PC-9 (cell line): ENCODE measurements at regions not wholly inside any gene's neighbourhood (a gene's known extent, or its start where the extent isn't known, plus 50 kb on each side); places are given as distances from the start of the nearest gene placed in this dataset.

Experiments used
- BruUV-seq: library from RNA; stranded (reverse); fragments of 400-500 nt; replicated peaks from 2 replicates; lab custom pipeline; 2021; lab: Mats Ljungman, UMichigan
- CTCF ChIA-PET: fragments of 300-600 bp; sonication (Branson Sonifier 250); formaldehyde crosslinking; loops from one replicate; lab custom pipeline; 2022; ENCODE audit warnings: antibody characterized with exemption; lab: Charles Lee
- POLR2A ChIA-PET: fragments of 300-600 bp; sonication (Branson Sonifier 250); formaldehyde crosslinking; loops from one replicate; lab custom pipeline; 2022; ENCODE audit warnings: antibody characterized with exemption; ENCODE audit not compliant: unreplicated experiment; lab: Charles Lee
- DNase-seq, 2 experiments: peaks; one replicate each; pipeline versions ENCODE4 v3.0.0 to v3.0.0-alpha.2; 2015 to 2022; ENCODE audit warnings: mixed read lengths in 1 of 2
- H2AFZ ChIP-seq: fragments of 200-600 bp; sonication (generic); 2 replicates; pipeline ENCODE4 v1.8.1; 2017; ENCODE audit warnings: antibody characterized with exemption
- H3F3A ChIP-seq: fragments of 200-600 bp; sonication (generic); 2 replicates; pipeline ENCODE4 v1.8.1; 2017; ENCODE audit warnings: antibody characterized with exemption, mild to moderate bottlenecking, low read depth; ENCODE audit not compliant: insufficient read depth
- H3K27ac ChIP-seq: fragments of 200-600 bp; sonication (generic); 2 replicates; pipeline ENCODE4 v1.6.1; 2016; ENCODE audit warnings: mixed run types
- H3K27me3 ChIP-seq: fragments of 200-600 bp; sonication (generic); 2 replicates; pipeline ENCODE4 v1.6.1; 2016; ENCODE audit warnings: low read depth, mixed run types; ENCODE audit not compliant: insufficient read depth
- H3K36me3 ChIP-seq: fragments of 200-600 bp; sonication (generic); 2 replicates; pipeline ENCODE4 v1.6.1; 2016; ENCODE audit warnings: low read depth, mixed run types
- H3K4me1 ChIP-seq: fragments of 200-600 bp; sonication (generic); replicated peaks from 2 replicates; pipeline ENCODE4 v1.6.1; 2016; ENCODE audit warnings: mixed run types; ENCODE audit not compliant: insufficient read depth
- H3K4me2 ChIP-seq: fragments of 200-600 bp; sonication (generic); 2 replicates; pipeline ENCODE4 v1.6.1; 2017; ENCODE audit warnings: mixed run types
- H3K4me3 ChIP-seq: fragments of 200-600 bp; sonication (generic); 2 replicates; pipeline ENCODE4 v1.6.1; 2016; ENCODE audit warnings: mixed run types
- H3K79me2 ChIP-seq: fragments of 200-600 bp; sonication (generic); 2 replicates; pipeline ENCODE4 v1.6.1; 2017; ENCODE audit warnings: low read depth, mixed run types
- H3K9me2 ChIP-seq: fragments of 200-600 bp; sonication (generic); 2 replicates; pipeline ENCODE4 v1.8.1; 2017; ENCODE audit warnings: mild to moderate bottlenecking; ENCODE audit not compliant: insufficient read depth
- H3K9me3 ChIP-seq: fragments of 200-600 bp; sonication (generic); 2 replicates; pipeline ENCODE4 v1.8.1; 2016; ENCODE audit warnings: low read depth; ENCODE audit not compliant: insufficient read depth
- H4K20me1 ChIP-seq: fragments of 200-600 bp; sonication (generic); 2 replicates; pipeline ENCODE4 v1.8.1; 2017; ENCODE audit not compliant: insufficient read depth
- CTCF ChIP-seq: fragments of 200-600 bp; sonication (generic); conservative IDR thresholded peaks from 2 replicates; pipeline ENCODE4 v1.6.1; 2017; ENCODE audit warnings: mixed run types, antibody characterized with exemption, mild to moderate bottlenecking, moderate library complexity
- EZH2 ChIP-seq: fragments of 200-600 bp; sonication (generic); IDR thresholded peaks from 2 replicates; pipeline ENCODE4 v1.8.0; 2017; ENCODE audit warnings: antibody characterized with exemption, low read depth
- intact Hi-C: fragments of 100-400 bp; cut with micrococcal nuclease; formaldehyde crosslinking; loops from one replicate; pipeline ENCODE4 v1.10.0; 2022; ENCODE audit not compliant: unreplicated experiment

- no peaks in the 10 kb centered on the region for H3K4me1 ChIP-seq
- ChIA-PET CTCF (no interaction called here), POLR2A (no interaction called here)
- no peaks in the 10 kb centered on the region for H3K9me2 ChIP-seq
- no peak overlapping the region for H3K27ac ChIP-seq
- peaks cover 83% of the 10 kb centered on the region for H3K27me3 ChIP-seq
- H3K4me3 ChIP-seq, result no peak overlapping the region
- no peak for DNase-seq
- no peak overlapping the region for H2AFZ ChIP-seq
- no peaks in the 10 kb centered on the region for H3K9me3 ChIP-seq
- H3K79me2 ChIP-seq, result no peaks in the 10 kb centered on the region
- H3F3A ChIP-seq, result no peaks in the 10 kb centered on the region
- H3K36me3 ChIP-seq, result no peaks in the 10 kb centered on the region
- TF ChIP-seq CTCF (no peak), EZH2 (no peak)
- intact Hi-C loops, result no loop called here
- BruUV-seq, result no TSS peak
- H4K20me1 ChIP-seq, result no peaks in the 10 kb centered on the region
- no peak overlapping the region for H3K4me2 ChIP-seq
These were observed 223.8 kb downstream of the USP6NL start for GRCh38 chr10:11387551-11388222.

- Histone ChIP-seq H3K27me3 (peaks cover 76% of the 10 kb centered on the region), H3K9me2 (no peaks in the 10 kb centered on the region), H4K20me1 (no peaks in the 10 kb centered on the region), H3K36me3 (no peaks in the 10 kb centered on the region), H2AFZ (no peak overlapping the region), H3F3A (no peaks in the 10 kb centered on the region), H3K4me3 (no peak overlapping the region), H3K4me2 (no peak overlapping the region), H3K4me1 (no peaks in the 10 kb centered on the region), H3K79me2 (no peaks in the 10 kb centered on the region), H3K9me3 (no peaks in the 10 kb centered on the region), H3K27ac (no peak overlapping the region)
- BruUV-seq, result no TSS peak
- ChIA-PET POLR2A (no interaction called here), CTCF (no interaction called here)
- TF ChIP-seq EZH2, result no peak
- no peak for TF ChIP-seq CTCF
- intact Hi-C loops, result no loop called here
- no peak for DNase-seq
These were observed 224.4 kb downstream of the USP6NL start for GRCh38 chr10:11387044-11387443.
